Activated T-cell treated with anti-CD3 and anti-CD28 coated beads for 4 hours (primary cell): ENCODE measurements at regions not wholly inside any gene's neighbourhood (a gene's known extent, or its start where the extent isn't known, plus 50 kb on each side); places are given as distances from the start of the nearest gene placed in this dataset.

Experiments
- DNase-seq: peaks from one replicate; pipeline ENCODE4 v3.0.0-alpha.2; 2020

DNA sequence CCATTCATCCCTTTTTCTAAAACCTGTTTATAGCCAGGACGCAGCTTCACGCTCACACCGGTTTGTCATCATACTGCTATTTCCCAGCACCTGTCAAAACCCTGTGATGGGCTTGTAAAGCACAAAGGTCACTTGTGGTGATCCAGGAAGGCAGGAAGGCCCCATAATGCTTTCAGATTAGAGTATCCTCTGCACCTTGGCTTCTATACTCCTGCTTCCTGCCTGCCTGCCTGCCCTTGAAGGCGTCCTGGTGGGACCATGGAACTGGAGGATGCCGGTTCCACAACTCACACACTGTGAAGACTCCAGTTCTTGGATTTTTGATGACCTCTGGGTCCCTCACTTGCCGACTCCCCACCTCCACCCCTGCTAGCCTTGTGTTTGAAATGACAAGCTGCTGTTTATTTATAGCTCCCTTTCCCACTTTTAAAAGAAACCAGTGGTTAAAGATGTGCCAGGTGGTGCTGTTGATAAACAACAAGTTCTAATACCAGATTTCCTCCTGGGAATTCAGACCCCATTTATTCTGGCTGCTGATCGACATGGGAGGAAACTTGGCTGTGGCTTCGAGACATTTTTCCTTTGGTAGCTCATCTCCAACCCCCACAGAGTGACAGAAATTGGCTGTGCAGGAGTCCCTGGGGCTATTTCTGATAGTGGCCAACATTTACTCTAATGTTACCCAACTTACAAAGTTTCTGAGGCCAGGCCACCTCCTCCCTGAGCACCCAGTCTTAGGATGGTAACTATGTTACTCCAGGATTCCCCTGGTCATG is 211.5 kb downstream of the KDR start:
- DNase-seq, result no peak

DNA sequence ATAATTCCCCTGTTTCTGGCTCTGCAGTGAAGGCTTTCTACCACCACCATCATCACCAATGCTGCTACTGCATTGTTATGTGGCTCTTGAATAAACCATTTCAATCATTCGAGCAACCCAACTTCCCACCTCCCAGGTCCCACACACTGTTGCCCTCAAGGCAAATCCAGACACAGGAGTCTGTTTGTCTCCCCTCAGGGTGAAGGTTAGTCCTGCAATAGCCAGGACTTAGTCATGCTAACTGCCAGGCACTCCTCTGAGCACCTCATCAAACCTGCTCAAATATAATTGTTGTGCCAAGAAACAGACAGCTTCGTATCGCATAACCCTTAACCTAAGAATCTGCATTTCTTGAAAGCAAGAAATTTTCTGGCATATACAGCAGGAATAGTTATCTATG is 213.2 kb downstream of the KDR start:
- no peak for DNase-seq

- no peak for DNase-seq
These were observed 215.4 kb downstream of the KDR start for GRCh38 chr4:54909961-54910360.

GRCh38 chr4:54908763-54909162 is 216.6 kb downstream of the KDR start:
- DNase-seq, result no peak

GRCh38 chr4:54904953-54905352 is 220.4 kb downstream of the KDR start:
- DNase-seq, result no peak

DNA sequence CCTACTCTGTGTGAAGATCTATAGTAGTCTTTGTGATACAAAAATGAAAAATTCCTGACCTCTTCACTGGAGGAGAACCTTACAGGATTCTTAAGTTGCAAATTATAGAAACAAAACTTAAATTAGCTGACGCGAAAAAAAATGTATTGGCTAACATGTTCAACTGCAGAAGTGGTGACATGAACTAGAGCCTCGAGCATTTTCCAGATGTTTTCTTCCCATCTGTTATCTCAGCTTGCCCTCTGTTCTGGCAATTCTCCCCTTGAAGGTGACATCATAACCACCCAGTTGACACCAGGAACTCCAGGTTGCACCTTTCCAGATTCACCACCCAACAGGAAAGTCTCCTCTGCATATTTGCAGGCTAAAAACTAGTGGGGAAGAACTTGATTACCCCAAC is 222.4 kb downstream of the KDR start:
- DNase-seq, result no peak

DNA sequence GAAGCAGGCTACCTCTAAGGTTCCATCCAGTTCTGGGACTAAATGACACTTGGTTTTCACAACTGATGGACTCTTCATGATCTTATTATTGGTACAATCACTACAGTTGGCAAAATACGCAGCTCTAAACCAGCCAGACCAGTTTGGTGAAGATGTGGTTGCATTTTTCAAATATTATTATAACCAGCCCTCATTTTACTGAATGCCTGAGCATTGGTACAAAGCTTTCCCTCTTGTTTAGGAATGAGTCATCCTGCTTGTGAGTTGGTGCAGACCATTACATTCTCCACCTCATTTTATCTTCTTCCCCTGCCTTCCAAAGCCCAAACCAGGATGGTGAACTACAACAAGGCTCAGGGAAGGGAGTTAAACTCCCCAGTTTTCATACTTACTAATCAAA is 223.1 kb downstream of the KDR start:
- DNase-seq, result no peak

GRCh38 chr4:54901202-54901601 is 224.2 kb downstream of the KDR start:
- DNase-seq, result no peak

DNA sequence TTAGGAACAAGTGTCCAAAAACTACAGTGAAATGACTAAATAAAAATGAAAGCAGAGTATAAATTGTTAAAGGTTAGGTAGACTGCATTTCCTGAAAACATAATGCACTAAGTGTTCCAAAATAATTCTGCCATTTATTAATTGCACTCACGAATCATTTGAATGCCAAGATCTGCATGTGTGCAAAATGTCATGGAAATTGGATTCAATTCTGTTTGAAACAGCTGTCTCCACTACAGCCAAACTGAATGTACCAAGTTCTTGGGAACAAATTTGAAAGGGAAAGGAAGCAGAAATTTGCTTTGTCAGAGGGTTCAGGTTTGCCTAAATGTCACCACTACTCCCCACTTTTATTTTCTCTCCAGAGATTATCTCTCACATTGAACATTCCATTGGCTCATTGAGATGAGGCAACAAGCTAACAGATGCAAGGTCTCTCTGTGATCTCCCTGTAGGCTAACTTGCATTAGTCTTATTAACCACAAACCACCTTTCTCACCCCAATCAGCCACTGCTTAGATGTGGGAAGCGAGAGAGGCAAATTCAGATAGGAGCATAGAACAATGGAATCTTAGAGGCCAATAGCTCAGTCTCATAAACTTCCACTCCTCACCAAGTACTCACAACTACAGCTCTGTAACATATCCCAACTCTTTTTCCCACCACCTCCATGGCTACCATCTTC is 226.6 kb downstream of the KDR start:
- no peak for DNase-seq

- DNase-seq, result no peak
These were observed 227.3 kb downstream of the KDR start for GRCh38 chr4:54898056-54898562.

DNA sequence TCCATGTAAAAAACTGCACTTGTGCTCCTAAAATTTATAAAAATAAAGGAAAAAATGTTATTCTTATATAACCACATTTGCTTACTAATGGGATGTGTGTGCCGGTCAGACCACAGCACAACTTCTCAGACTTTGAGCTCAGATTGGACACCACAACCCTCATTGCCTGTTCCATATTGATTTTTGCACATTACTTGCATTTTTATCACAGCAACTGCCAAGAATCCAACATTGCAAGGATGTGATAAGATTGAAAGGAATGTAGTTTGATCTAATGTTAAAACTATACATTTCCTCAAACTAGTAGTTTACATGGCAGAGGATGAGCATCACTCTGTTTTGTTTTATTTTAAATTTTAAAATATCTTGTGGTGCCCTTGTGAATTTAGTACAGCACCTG is 227.8 kb downstream of the KDR start:
- DNase-seq, result no peak

- no peak for DNase-seq
These were observed 224.9 kb downstream of the KIT start for GRCh38 chr4:54882616-54883015.

- no peak for DNase-seq
These were observed 221.8 kb downstream of the KIT start for GRCh38 chr4:54879576-54879975.

GRCh38 chr4:54877006-54877405 is 219.2 kb downstream of the KIT start:
- DNase-seq, result no peak

GRCh38 chr4:54872261-54872660 is 214.5 kb downstream of the KIT start:
- no peak for DNase-seq

DNA sequence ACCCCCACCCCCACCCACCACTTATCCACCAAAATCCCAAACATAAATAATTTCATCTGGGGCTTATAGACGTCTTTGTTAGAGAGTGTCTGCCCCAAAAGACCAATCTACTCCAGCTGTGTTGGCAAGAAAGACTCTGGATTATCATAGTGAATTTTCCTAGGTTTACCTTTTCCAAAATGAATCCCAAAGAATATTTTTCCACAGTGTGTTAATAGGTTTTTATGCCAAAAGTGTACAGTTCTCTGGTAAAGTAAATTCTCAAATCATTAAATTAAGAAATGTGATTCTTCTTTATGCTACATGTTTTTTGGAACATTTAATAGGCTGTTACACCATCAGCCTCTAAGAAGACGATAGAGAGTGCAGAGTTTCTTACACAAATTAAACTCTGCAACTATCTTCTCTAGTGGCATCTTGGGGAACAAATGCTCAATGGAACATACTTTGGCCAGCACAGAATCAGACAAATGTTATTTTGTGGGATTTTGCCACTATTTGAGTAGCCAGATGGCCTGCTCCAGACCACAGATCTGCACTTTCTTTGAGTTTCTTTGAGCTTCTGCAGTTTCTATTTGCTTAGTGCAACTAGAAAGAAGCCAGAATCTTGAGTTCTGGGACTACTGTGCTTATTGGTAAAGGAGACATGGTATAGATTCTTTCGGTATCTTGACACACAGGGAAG is 206.0 kb downstream of the KIT start:
- no peak for DNase-seq

DNA sequence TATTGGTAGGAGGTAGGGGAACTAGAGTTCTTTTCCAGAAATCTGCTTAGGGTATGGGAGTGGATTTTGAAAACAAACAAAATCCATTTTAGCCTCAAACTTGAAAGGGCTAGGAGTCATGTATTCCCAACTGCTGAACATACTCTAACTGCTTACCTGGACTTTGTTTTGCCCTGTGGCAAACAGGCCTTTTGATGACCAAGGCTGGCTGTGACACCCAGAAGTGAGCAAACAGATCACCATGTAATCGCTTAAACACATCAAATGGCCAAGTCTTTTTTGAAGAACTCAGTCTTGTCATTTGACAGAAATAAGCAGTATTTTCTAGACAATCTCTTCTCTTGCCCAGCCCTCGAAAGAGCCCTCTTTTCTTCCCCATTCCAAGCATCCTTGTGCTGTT is 203.4 kb downstream of the KIT start:
- DNase-seq, result no peak

- no peak for DNase-seq
These were observed 197.6 kb downstream of the KIT start for GRCh38 chr4:54855191-54855854.

- no peak for DNase-seq
These were observed 194.8 kb downstream of the KIT start for GRCh38 chr4:54852602-54853001.

DNA sequence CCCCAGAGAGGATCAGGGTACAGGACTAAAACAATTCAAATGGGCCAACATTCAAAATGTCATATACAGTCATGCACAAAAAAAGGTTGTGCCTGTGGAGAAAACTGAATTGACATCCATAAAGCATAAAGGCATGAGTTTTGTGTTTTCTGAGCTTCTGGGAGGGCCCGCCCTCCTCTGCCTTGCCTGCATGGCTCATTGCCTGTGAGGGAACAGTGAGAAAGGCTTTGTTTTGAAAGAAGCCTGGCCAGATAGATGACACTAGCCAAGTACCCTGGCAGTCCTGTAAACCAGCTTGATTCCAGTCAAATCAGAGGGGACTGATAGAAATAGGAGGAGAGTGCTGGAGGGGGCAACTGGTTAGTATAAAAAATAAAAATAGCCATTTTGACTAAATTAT is 194.3 kb downstream of the KIT start:
- no peak for DNase-seq

DNA sequence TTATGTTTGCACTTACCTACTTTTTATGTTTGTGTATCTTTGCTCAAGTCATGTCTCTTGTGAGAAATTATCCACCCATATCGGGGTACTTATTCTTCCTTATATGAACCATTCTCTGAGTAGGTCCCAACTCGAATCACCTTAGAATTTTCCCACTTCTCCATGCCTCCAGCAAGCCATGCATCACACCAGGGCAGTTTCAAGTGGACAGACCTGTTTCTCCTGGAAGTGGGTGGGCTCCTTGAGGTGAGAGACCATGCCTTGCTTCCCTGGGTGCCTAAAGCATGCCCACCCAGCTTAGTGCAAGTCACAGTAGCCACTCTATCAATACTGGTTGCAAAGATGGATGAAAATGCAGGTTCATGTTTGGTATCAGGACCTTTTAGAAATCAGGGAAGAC is 187.2 kb downstream of the KIT start:
- DNase-seq, result no peak

DNA sequence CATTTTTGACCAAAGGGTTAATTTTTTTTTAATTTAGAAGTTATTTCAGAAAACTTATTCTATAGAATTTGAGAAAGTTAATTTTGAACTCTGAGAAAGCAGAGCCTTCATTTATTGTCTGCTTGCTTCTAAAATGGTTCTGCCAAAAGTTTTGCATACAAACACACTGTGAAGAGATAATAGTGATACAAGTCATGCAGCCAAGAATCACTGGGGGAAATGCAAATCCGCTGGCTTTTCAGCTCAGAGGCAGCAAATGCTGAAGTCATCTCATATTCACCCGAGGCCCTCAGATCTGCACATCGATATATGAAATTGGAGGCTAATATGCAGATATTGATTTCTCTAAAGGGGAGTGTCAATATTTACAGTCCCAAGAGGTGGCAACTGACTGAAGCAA is 186.2 kb downstream of the KIT start:
- no peak for DNase-seq

GRCh38 chr4:54843106-54843505 is 185.3 kb downstream of the KIT start:
- DNase-seq, result no peak
